Left ventricle myocardium inferior (tissue), 1 donor: ENCODE measurements at regions not wholly inside any gene's neighbourhood (a gene's known extent, or its start where the extent isn't known, plus 50 kb on each side); places are given as distances from the start of the nearest gene placed in this dataset.
"Not testable (repeated sequence)": the region's sequence is repeated elsewhere in the genome, so short reads cannot be mapped to it uniquely, and the experiment has no call there.

ENCODE experiments used
- DNase-seq: peaks from one replicate; pipeline ENCODE4 v3.0.0-alpha.2; 2020
- H3K27ac ChIP-seq: fragments of 200-600 bp; replicated peaks from 2 replicates; pipeline ENCODE4 v1.8.0; 2021
- H3K27me3 ChIP-seq: fragments of 200-600 bp; 2 replicates; pipeline ENCODE4 v1.8.0; 2021; ENCODE audit warnings: low read depth
- H3K36me3 ChIP-seq: fragments of 200-600 bp; 2 replicates; pipeline ENCODE4 v1.8.0; 2021
- H3K4me1 ChIP-seq: fragments of 200-600 bp; 2 replicates; pipeline ENCODE4 v1.8.0; 2021
- H3K4me3 ChIP-seq: fragments of 200-600 bp; 2 replicates; pipeline ENCODE4 v1.8.0; 2021; ENCODE audit warnings: mild to moderate bottlenecking, moderate library complexity
- H3K9me3 ChIP-seq: fragments of 200-600 bp; replicated peaks from 2 replicates; pipeline ENCODE4 v1.8.0; 2021
- intact Hi-C: fragments of 100-400 bp; cut with micrococcal nuclease; formaldehyde crosslinking; loops from one replicate; pipeline ENCODE4 v1.11.0; 2022
- TF ChIP-seq, protein P1 (sequence below): fragments of 200-600 bp; IDR thresholded peaks from 2 replicates; pipeline ENCODE4 v1.8.0; 2021; ENCODE audit warnings: antibody characterized with exemption, mild to moderate bottlenecking, borderline replicate concordance
- donor health status: DM: no; HTN: yes; CAD: no; lungs with severe emphysema.

GRCh38 chr2:53512071-53512826 is 255.4 kb upstream of the CHAC2 start:
- Histone ChIP-seq H3K27me3 (no peaks in the 10 kb centered on the region), H3K36me3 (no peaks in the 10 kb centered on the region), H3K4me1 (no peaks in the 10 kb centered on the region), H3K27ac (no peak overlapping the region), H3K4me3 (no peak overlapping the region), H3K9me3 (no peaks in the 10 kb centered on the region)
- intact Hi-C loops = no loop called here
- DNase-seq = no peak
- TF ChIP-seq, protein P1, sequence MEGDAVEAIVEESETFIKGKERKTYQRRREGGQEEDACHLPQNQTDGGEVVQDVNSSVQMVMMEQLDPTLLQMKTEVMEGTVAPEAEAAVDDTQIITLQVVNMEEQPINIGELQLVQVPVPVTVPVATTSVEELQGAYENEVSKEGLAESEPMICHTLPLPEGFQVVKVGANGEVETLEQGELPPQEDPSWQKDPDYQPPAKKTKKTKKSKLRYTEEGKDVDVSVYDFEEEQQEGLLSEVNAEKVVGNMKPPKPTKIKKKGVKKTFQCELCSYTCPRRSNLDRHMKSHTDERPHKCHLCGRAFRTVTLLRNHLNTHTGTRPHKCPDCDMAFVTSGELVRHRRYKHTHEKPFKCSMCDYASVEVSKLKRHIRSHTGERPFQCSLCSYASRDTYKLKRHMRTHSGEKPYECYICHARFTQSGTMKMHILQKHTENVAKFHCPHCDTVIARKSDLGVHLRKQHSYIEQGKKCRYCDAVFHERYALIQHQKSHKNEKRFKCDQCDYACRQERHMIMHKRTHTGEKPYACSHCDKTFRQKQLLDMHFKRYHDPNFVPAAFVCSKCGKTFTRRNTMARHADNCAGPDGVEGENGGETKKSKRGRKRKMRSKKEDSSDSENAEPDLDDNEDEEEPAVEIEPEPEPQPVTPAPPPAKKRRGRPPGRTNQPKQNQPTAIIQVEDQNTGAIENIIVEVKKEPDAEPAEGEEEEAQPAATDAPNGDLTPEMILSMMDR = no peak

DNA sequence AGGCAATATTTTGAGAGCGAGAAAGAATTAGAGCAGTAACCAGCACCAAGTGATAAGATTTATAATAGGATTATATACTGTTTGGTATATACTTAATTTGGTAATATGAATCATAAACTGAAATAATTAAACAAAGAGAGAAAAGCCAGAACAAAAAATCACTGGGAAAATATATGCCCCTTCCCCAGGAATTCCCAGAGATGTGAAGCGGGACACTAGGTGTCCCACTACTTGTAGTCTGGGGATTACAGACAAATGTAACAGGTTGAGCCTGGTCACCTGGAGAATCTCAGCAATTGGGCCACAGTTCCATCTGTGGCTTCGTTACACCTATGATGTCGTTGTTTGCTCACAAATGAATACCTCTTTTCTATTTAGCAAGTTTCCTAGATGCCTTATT is 256.1 kb upstream of the CHAC2 start:
- Histone ChIP-seq H3K9me3 (no peaks in the 10 kb centered on the region), H3K36me3 (no peaks in the 10 kb centered on the region), H3K4me1 (no peaks in the 10 kb centered on the region), H3K27ac (no peak overlapping the region), H3K4me3 (no peak overlapping the region), H3K27me3 (no peaks in the 10 kb centered on the region)
- intact Hi-C loops = no loop called here
- TF ChIP-seq, protein P1 = no peak
- no peak for DNase-seq

GRCh38 chr2:53510401-53510800 is 257.2 kb upstream of the CHAC2 start:
- no peak overlapping the region for H3K4me3 ChIP-seq
- no peaks in the 10 kb centered on the region for H3K4me1 ChIP-seq

GRCh38 chr2:53509831-53510388 is 257.7 kb upstream of the CHAC2 start:
- no peaks in the 10 kb centered on the region for H3K36me3 ChIP-seq
- TF ChIP-seq, protein P1 = no peak
- no peak for DNase-seq
- no peaks in the 10 kb centered on the region for H3K9me3 ChIP-seq
- H3K4me1 ChIP-seq = no peaks in the 10 kb centered on the region
- intact Hi-C loops = no loop called here
- H3K27ac ChIP-seq = no peak overlapping the region
- H3K27me3 ChIP-seq = no peaks in the 10 kb centered on the region
- no peak overlapping the region for H3K4me3 ChIP-seq

More at GRCh38 chr2:53510401-53510800, 257.2 kb upstream of the CHAC2 start:
- Histone ChIP-seq H3K9me3 (no peaks in the 10 kb centered on the region), H3K27me3 (no peaks in the 10 kb centered on the region), H3K27ac (no peak overlapping the region), H3K36me3 (no peaks in the 10 kb centered on the region)
- TF ChIP-seq, protein P1 = no peak
- no peak for DNase-seq
- intact Hi-C loops = no loop called here

DNA sequence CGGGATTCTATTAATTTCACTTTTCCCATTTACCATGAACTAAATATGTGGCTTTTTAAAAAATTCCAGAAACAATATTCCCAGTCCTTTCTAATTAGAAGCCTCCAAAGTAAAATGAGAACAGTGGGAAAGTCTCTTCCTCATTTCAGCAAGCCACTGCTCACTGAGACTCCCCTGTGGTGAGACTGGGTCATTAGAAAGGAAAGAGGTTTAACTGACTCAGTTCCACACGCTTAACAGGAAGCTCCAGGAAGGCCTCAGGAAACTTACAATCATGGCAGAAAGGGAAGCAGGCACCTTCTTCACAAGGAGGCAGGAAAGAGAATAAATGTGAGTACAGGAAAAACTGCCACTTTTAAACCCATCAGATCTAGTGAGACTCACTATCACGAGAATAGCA is 258.9 kb upstream of the CHAC2 start:
- Histone ChIP-seq H3K36me3 (no peaks in the 10 kb centered on the region), H3K27ac (no peak overlapping the region), H3K4me3 (no peak overlapping the region), H3K4me1 (no peaks in the 10 kb centered on the region), H3K27me3 (no peaks in the 10 kb centered on the region), H3K9me3 (no peaks in the 10 kb centered on the region)
- intact Hi-C loops = no loop called here
- DNase-seq = no peak
- TF ChIP-seq, protein P1 = peak; percentile 24

- H3K9me3 ChIP-seq, H3K27ac ChIP-seq, H3K4me1 ChIP-seq, intact Hi-C loops, H3K36me3 ChIP-seq, DNase-seq, H3K4me3 ChIP-seq, H3K27me3 ChIP-seq: not testable (repeated sequence)
Measured at GRCh38 chr2:53507070-53507469, 260.5 kb upstream of the CHAC2 start.
